ENCODE measurements at regions not wholly inside any gene's neighbourhood (a gene's known extent, or its start where the extent isn't known, plus 50 kb on each side); places are given as distances from the start of the nearest gene placed in this dataset.

DNA sequence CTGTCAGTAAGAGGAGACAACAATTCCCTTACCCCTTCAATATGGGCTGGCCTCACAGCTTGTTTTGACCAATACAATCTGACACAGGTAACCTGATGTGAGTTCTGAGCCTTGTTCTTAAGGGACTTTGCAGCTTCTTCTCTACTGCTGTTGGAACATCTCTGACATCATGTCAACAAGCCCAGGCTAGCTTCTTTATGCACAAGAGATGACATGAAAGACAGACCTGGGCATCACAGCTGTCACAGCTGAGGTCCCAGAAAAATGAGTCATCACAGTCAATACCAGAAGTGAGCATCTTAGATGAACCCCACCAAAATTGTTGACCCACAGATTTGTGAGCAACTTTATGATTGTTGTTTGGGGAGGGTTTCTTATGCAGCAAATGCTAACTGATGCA lies 431.7 kb upstream of the PSMD7 start (continued):
- TF ChIP-seq KDM5A (IDR thresholded peaks at IDR 0.05; ENCODE audit: low read length) (no peak), RFX5 (IDR thresholded peaks at IDR 0.05; ENCODE audit: borderline replicate concordance, low read depth, low read length) (no peak), TBP (IDR thresholded peaks at IDR 0.05; ENCODE audit: low read depth, low read length) (no peak)

All from H1 (cell line).